Spleen (tissue), 7 donors: ENCODE measurements at regions not wholly inside any gene's neighbourhood (a gene's known extent, or its start where the extent isn't known, plus 50 kb on each side); places are given as distances from the start of the nearest gene placed in this dataset.

Experiments used
- CTCF ChIP-seq, 11 experiments: fragments of 200-600 bp in 7 of 11; fragments of 450-650 bp in 4 of 11; sonication (generic) in 4 of 11; IDR thresholded peaks in 8 of 11; conservative IDR thresholded peaks in 3 of 11; 1 replicate in 7 of 11; 2 replicates in 4 of 11; pipeline versions ENCODE4 v1.4.0 to v1.8.0; 2016 to 2021; ENCODE audit warnings: antibody characterized with exemption in 11 of 11, inconsistent platforms in 4 of 11, mild to moderate bottlenecking in 1 of 11
- POLR2A ChIP-seq, 3 donors: fragments of 450-650 bp; IDR thresholded peaks; one replicate each; pipeline ENCODE4 v1.5.1; 2017; ENCODE audit warnings: antibody characterized with exemption in 3 of 3, mild to moderate bottlenecking in 1 of 3
- donor health status: DM: no; HTN: no; CAD: no; lungs with moderate emphysema.
- donor health status: DM: no; HTN: no; CAD: no.
- donor health status: DM: no; HTN: no; CAD: no.

DNA sequence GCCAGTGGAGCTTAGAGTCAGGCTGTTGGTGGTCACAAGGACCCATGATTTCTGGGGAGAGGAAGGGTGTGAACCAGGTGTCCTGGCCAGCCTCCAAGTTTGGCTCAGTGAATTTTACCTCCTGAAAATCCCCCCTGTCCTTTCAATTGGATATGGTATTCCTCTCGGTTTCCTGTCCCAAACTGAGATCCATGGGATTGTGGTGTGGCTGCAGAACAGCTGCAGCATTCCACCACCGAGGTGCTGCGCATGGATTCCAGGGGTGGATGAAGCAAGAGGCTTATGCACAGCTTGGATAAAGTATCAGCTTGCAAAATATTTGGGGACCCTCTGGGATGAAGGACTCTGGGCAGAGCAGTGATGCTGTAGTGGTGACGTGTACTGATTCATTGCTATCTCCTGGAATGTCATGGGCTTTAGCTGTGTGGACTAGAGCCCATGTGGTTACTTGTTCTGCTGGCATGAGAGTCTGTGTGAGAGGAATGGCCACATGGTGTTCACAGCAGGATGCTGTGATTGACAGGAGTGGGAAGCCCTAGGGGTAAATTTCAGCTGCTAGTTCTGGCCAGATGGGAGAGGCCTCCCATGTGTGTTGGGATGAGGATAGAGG lies 148.7 kb upstream of the SPAG17 start:
- TF ChIP-seq CTCF (IDR thresholded peaks at IDR 0.05 in 8 of 11, conservative IDR thresholded peaks at IDR 0.05 in 3 of 11) = no peak
- no peak for TF ChIP-seq POLR2A (IDR thresholded peaks at IDR 0.05)
